HEK293 (cell line): ENCODE measurements at regions not wholly inside any gene's neighbourhood (a gene's known extent, or its start where the extent isn't known, plus 50 kb on each side); places are given as distances from the start of the nearest gene placed in this dataset.

Experiments
- CTCF ChIA-PET: fragments of 350-600 bp; formaldehyde crosslinking; extraction: SDS; loops from one replicate; lab custom pipeline; 2021; ENCODE audit warnings: antibody characterized with exemption; lab: Yijun Ruan, JAX
- POLR2A ChIA-PET: fragments of 300-600 bp; formaldehyde crosslinking; extraction: SDS; loops from one replicate; lab custom pipeline; 2020; ENCODE audit warnings: antibody characterized with exemption, inconsistent platforms; lab: Yijun Ruan, JAX
- H3K27ac ChIP-seq: fragments of 200-500 bp; sonication (Bioruptor generic); 2 replicates; pipeline ENCODE4 v1.5.1; 2014; ENCODE audit warnings: low read depth, low read length, control low read depth, inconsistent platforms; ENCODE audit errors: extremely low read depth
- H3K36me3 ChIP-seq, 2 experiments: fragments of 200-500 bp in 1 of 2; sonication (Bioruptor generic) in 1 of 2; 1 replicate in 1 of 2; 2 replicates in 1 of 2; pipeline ENCODE4 v1.5.1; 2014 to 2017; ENCODE audit warnings: inconsistent platforms in 2 of 2, low read length in 2 of 2; ENCODE audit not compliant: control insufficient read depth in 2 of 2, insufficient read depth in 1 of 2
- H3K4me1 ChIP-seq: fragments of 200-500 bp; sonication (Bioruptor generic); 2 replicates; pipeline ENCODE4 v1.5.1; 2014; ENCODE audit warnings: mild to moderate bottlenecking, low read length, inconsistent platforms; ENCODE audit not compliant: control insufficient read depth, insufficient read depth
- H3K4me3 ChIP-seq: 2 replicates; pipeline ENCODE4 v1.5.1; 2011; ENCODE audit warnings: low read depth, mild to moderate bottlenecking, control low read depth, low read length, moderate library complexity
- H3K9me3 ChIP-seq: fragments of 200-500 bp; sonication (Bioruptor generic); 2 replicates; pipeline ENCODE4 v1.5.1; 2014; ENCODE audit warnings: low read depth, low read length, inconsistent platforms; ENCODE audit not compliant: control insufficient read depth, insufficient read depth
- BCL11B ChIP-seq: fragments of 450-650 bp; formaldehyde crosslinking; IDR thresholded peaks from 2 replicates; pipeline ENCODE4 v1.5.1; 2016; ENCODE audit warnings: low read depth, missing biosample characterization, missing genetic modification characterization
- GLI4 ChIP-seq: fragments of 450-650 bp; formaldehyde crosslinking; IDR thresholded peaks from 2 replicates; pipeline ENCODE4 v1.5.1; 2016; ENCODE audit warnings: missing biosample characterization, missing genetic modification characterization
- GLIS2 ChIP-seq: fragments of 450-650 bp; formaldehyde crosslinking; IDR thresholded peaks from 2 replicates; pipeline ENCODE4 v1.5.1; 2016; ENCODE audit warnings: missing biosample characterization, missing genetic modification characterization
- IKZF3 ChIP-seq: fragments of 450-650 bp; IDR thresholded peaks from 2 replicates; pipeline ENCODE4 v1.5.0; 2018; ENCODE audit warnings: missing biosample characterization, mild to moderate bottlenecking, missing genetic modification characterization, moderate library complexity
- KLF1 ChIP-seq: fragments of 450-650 bp; formaldehyde crosslinking; IDR thresholded peaks from 2 replicates; pipeline ENCODE4 v1.5.1; 2016; ENCODE audit warnings: missing biosample characterization, missing genetic modification characterization
- MZF1 ChIP-seq: fragments of 450-650 bp; formaldehyde crosslinking; IDR thresholded peaks from 2 replicates; pipeline ENCODE4 v1.5.1; 2017; ENCODE audit warnings: missing biosample characterization, missing genetic modification characterization, borderline replicate concordance
- PRDM1 ChIP-seq: fragments of 450-650 bp; formaldehyde crosslinking; IDR thresholded peaks from 2 replicates; pipeline ENCODE4; 2016; ENCODE audit warnings: missing biosample characterization, missing genetic modification characterization
- SETDB1 ChIP-seq: IDR thresholded peaks from one replicate; pipeline ENCODE4 v1.6.1; 2017; ENCODE audit warnings: mild to moderate bottlenecking, low read length, moderate library complexity, mixed read lengths; ENCODE audit not compliant: insufficient read length
- YY1 ChIP-seq: fragments of 450-650 bp; formaldehyde crosslinking; IDR thresholded peaks from 2 replicates; pipeline ENCODE4 v1.5.1; 2018; ENCODE audit warnings: missing biosample characterization, missing genetic modification characterization
- ZBTB10 ChIP-seq: fragments of 450-650 bp; formaldehyde crosslinking; IDR thresholded peaks from 2 replicates; pipeline ENCODE4 v1.5.1; 2016; ENCODE audit warnings: missing biosample characterization, missing genetic modification characterization
- ZBTB21 ChIP-seq: fragments of 450-650 bp; formaldehyde crosslinking; IDR thresholded peaks from 2 replicates; pipeline ENCODE4 v1.5.1; 2017; ENCODE audit warnings: missing biosample characterization, missing genetic modification characterization
- ZFP41 ChIP-seq: fragments of 450-650 bp; formaldehyde crosslinking; IDR thresholded peaks from 2 replicates; pipeline ENCODE4 v1.5.1; 2016; ENCODE audit warnings: missing biosample characterization, missing genetic modification characterization, borderline replicate concordance
- ZNF184 ChIP-seq: fragments of 450-650 bp; IDR thresholded peaks from 2 replicates; pipeline ENCODE4 v1.5.1; 2018; ENCODE audit warnings: missing biosample characterization, mild to moderate bottlenecking, missing genetic modification characterization
- ZNF248 ChIP-seq: fragments of 450-650 bp; formaldehyde crosslinking; IDR thresholded peaks from 2 replicates; pipeline ENCODE4 v1.5.1; 2017; ENCODE audit warnings: missing biosample characterization, missing genetic modification characterization
- ZNF311 ChIP-seq: fragments of 450-650 bp; formaldehyde crosslinking; IDR thresholded peaks from 2 replicates; pipeline ENCODE4 v1.5.1; 2017; ENCODE audit warnings: missing biosample characterization, missing genetic modification characterization, borderline replicate concordance
- ZNF366 ChIP-seq: fragments of 450-650 bp; formaldehyde crosslinking; conservative IDR thresholded peaks from 2 replicates; pipeline ENCODE4 v1.5.1; 2016; ENCODE audit warnings: missing biosample characterization, missing genetic modification characterization
- ZNF394 ChIP-seq: fragments of 450-650 bp; formaldehyde crosslinking; IDR thresholded peaks from 2 replicates; pipeline ENCODE4 v1.5.1; 2016; ENCODE audit warnings: missing biosample characterization, missing genetic modification characterization, mild to moderate bottlenecking, moderate library complexity, borderline replicate concordance
- ZNF530 ChIP-seq: fragments of 450-650 bp; formaldehyde crosslinking; IDR thresholded peaks from 2 replicates; pipeline ENCODE4 v1.5.1; 2016; ENCODE audit warnings: low read depth, missing biosample characterization, missing genetic modification characterization
- ZNF560 ChIP-seq: fragments of 450-650 bp; formaldehyde crosslinking; IDR thresholded peaks from 2 replicates; pipeline ENCODE4 v1.5.1; 2017; ENCODE audit warnings: missing biosample characterization, missing genetic modification characterization, borderline replicate concordance
- ZNF596 ChIP-seq: fragments of 450-650 bp; IDR thresholded peaks from 2 replicates; pipeline ENCODE4 v1.5.0; 2018; ENCODE audit warnings: missing biosample characterization, mild to moderate bottlenecking, missing genetic modification characterization, moderate library complexity
- ZNF670 ChIP-seq: fragments of 450-650 bp; formaldehyde crosslinking; IDR thresholded peaks from 2 replicates; pipeline ENCODE4 v1.5.1; 2016; ENCODE audit warnings: missing biosample characterization, missing genetic modification characterization, low read depth
- ZNF707 ChIP-seq: fragments of 450-650 bp; formaldehyde crosslinking; IDR thresholded peaks from 2 replicates; pipeline ENCODE4 v1.5.1; 2016; ENCODE audit warnings: missing biosample characterization, missing genetic modification characterization
- ZNF747 ChIP-seq: fragments of 450-650 bp; formaldehyde crosslinking; IDR thresholded peaks from 2 replicates; pipeline ENCODE4 v1.5.1; 2016; ENCODE audit warnings: missing biosample characterization, missing genetic modification characterization
- TF ChIP-seq, protein P1 (sequence below): fragments of 450-650 bp; formaldehyde crosslinking; IDR thresholded peaks from 2 replicates; pipeline ENCODE4 v1.5.1; 2016; ENCODE audit warnings: missing biosample characterization, missing genetic modification characterization
- TF ChIP-seq, protein P2 (sequence below): fragments of 450-650 bp; formaldehyde crosslinking; IDR thresholded peaks from 2 replicates; pipeline ENCODE4 v1.5.1; 2016; ENCODE audit warnings: missing biosample characterization, missing genetic modification characterization, borderline replicate concordance

DNA sequence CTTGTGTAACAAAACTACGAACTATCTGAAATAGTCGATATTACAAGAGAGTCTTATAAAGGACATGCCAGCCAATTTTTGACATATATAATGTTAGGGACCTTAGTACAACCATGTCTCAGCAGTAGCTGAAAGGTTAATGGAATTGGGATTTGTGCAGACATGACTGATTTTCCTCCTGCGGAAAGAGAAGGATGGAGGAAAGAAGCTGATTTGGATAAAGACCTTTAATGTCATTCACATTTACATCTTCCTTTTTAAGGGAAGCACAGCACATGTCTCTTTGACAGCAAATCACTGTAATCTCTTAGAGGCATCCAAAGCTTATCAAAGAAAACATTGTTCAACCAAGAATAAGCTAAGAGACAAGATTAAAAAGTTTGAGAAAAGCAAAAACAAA is 1976.2 kb upstream of the IGFBP7 start:
- POLR2A ChIA-PET, result no interaction called here
- TF ChIP-seq GLI4 (tag by site-specific recombination) (no peak), ZNF248 (no peak)
- TF ChIP-seq, all 188 proteins: peak for 0
- Histone ChIP-seq H3K9me3 (no peaks in the 10 kb centered on the region), H3K4me1 (no peaks in the 10 kb centered on the region), H3K36me3 (no peaks in the 10 kb centered on the region), H3K4me3 (no peak overlapping the region), H3K27ac (no peak overlapping the region)
- CTCF ChIA-PET, result no interaction called here

DNA sequence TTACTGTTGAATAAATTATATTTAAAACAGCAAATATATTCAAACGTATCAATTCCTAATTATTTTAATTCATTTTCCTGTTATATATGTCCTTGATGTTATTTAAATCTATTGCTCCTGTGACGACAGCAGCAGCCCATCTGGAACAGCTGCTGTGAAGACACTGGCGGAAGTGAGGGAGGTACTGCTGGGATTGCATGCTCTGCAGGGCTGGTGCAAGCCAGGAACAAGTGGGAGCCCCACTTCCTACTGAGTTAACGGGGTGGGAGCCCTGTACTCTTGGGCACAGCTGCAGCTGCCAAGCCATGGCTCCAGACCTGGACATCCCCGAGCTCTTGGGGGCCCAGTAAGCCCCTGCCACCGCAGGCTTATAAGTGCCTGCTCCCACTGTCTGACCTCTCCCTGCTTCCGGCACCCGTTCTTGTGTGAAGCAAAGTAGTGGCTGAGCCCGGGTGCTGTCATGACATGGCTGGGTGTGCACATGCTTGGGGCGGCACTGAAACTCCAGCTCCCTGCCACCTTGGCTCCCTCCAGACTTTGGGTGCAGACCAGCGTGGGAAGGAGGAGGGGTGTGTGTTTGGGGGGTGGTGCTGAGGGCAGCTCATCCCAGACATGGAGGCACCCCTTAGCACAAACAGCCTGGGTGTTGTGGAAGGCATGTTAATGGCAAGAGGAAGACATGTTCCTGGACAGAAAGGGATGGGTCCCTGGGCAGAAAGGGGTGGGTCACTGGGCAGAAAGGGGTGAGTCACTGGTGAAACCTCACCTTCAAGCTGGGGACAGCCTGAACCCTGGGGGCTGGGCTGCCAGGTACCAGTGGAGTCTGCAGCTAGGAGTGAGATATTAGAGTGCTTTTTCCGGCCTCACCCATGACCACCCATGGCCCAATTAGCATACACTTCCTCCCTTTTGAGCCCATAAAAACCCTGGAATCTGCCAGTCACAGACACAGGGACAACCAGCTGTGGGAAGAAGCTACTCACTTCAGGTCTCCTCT is 1981.3 kb upstream of the IGFBP7 start:
- H3K9me3 ChIP-seq, result no peaks in the 10 kb centered on the region
- H3K4me1 ChIP-seq, result no peaks in the 10 kb centered on the region
- H3K4me3 ChIP-seq, result no peak overlapping the region
- POLR2A ChIA-PET, result no interaction called here
- CTCF ChIA-PET, result no interaction called here
- no peaks in the 10 kb centered on the region for H3K36me3 ChIP-seq
- TF ChIP-seq, protein P1, sequence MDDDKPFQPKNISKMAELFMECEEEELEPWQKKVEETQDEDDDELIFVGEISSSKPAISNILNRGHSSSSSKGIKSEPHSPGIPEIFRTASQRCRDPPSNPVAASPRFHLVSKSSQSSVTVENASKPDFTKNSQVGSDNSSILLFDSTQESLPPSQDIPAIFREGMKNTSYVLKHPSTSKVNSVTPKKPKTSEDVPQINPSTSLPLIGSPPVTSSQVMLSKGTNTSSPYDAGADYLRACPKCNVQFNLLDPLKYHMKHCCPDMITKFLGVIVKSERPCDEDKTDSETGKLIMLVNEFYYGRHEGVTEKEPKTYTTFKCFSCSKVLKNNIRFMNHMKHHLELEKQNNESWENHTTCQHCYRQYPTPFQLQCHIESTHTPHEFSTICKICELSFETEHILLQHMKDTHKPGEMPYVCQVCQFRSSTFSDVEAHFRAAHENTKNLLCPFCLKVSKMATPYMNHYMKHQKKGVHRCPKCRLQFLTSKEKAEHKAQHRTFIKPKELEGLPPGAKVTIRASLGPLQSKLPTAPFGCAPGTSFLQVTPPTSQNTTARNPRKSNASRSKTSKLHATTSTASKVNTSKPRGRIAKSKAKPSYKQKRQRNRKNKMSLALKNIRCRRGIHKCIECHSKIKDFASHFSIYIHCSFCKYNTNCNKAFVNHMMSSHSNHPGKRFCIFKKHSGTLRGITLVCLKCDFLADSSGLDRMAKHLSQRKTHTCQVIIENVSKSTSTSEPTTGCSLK (tag by site-specific recombination), result no peak
- TF ChIP-seq ZBTB21 (tag by site-specific recombination), result no peak
- TF ChIP-seq PRDM1 (tag by site-specific recombination), result no peak
- TF ChIP-seq ZNF366 (tag by site-specific recombination), result no peak
- TF ChIP-seq ZNF184, result no peak
- no peak for TF ChIP-seq ZNF560
- TF ChIP-seq ZNF596 (tag by site-specific recombination), result no peak
- no peak for TF ChIP-seq ZBTB10 (tag by site-specific recombination)
- H3K27ac ChIP-seq, result no peak overlapping the region

GRCh38 chr4:59094505-59094904 is 1984.3 kb upstream of the IGFBP7 start:
- POLR2A ChIA-PET, result no interaction called here
- no peaks in the 10 kb centered on the region for H3K4me1 ChIP-seq
- TF ChIP-seq YY1 (tag by site-specific recombination) (no peak), ZNF311 (tag by site-specific recombination) (no peak), MZF1 (tag by site-specific recombination) (no peak), ZNF394 (tag by site-specific recombination) (no peak), ZNF670 (tag by site-specific recombination) (no peak), ZFP41 (no peak), GLIS2 (no peak), ZNF747 (no peak), KLF1 (tag by site-specific recombination) (no peak), ZNF248 (no peak), BCL11B (tag by site-specific recombination) (no peak), SETDB1 (no peak), ZNF707 (no peak), ZNF530 (tag by site-specific recombination) (no peak), IKZF3 (no peak)
- TF ChIP-seq, protein P2, sequence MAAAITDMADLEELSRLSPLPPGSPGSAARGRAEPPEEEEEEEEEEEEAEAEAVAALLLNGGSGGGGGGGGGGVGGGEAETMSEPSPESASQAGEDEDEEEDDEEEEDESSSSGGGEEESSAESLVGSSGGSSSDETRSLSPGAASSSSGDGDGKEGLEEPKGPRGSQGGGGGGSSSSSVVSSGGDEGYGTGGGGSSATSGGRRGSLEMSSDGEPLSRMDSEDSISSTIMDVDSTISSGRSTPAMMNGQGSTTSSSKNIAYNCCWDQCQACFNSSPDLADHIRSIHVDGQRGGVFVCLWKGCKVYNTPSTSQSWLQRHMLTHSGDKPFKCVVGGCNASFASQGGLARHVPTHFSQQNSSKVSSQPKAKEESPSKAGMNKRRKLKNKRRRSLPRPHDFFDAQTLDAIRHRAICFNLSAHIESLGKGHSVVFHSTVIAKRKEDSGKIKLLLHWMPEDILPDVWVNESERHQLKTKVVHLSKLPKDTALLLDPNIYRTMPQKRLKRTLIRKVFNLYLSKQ (tag by site-specific recombination), result no peak
- H3K27ac ChIP-seq, result no peak overlapping the region
- CTCF ChIA-PET, result no interaction called here
- H3K9me3 ChIP-seq, result no peaks in the 10 kb centered on the region
- no peak overlapping the region for H3K4me3 ChIP-seq
- H3K36me3 ChIP-seq, result no peaks in the 10 kb centered on the region
